Endothelial cell (in vitro differentiated cells): ENCODE measurements at regions not wholly inside any gene's neighbourhood (a gene's known extent, or its start where the extent isn't known, plus 50 kb on each side); places are given as distances from the start of the nearest gene placed in this dataset.

Experiments used
- DNase-seq: peaks from one replicate; pipeline ENCODE4 v3.0.0; 2021; ENCODE audit warnings: low spot score
- H3K27ac Mint-ChIP-seq: one replicate; pipeline ENCODE4 v1.8.0; 2021; ENCODE audit warnings: mixed read lengths, inconsistent platforms; ENCODE audit not compliant: unreplicated experiment
- H3K27me3 Mint-ChIP-seq: one replicate; pipeline ENCODE4 v1.8.0; 2021; ENCODE audit warnings: mild to moderate bottlenecking, moderate library complexity, mixed read lengths, inconsistent platforms; ENCODE audit not compliant: unreplicated experiment
- H3K36me3 Mint-ChIP-seq: one replicate; pipeline ENCODE4 v1.8.0; 2021; ENCODE audit warnings: mild to moderate bottlenecking, low read depth, mixed read lengths, inconsistent platforms; ENCODE audit not compliant: unreplicated experiment
- H3K4me1 Mint-ChIP-seq: one replicate; pipeline ENCODE4 v1.8.0; 2021; ENCODE audit warnings: mild to moderate bottlenecking, mixed read lengths, inconsistent platforms; ENCODE audit not compliant: unreplicated experiment
- H3K4me3 Mint-ChIP-seq: one replicate; pipeline ENCODE4 v1.8.0; 2021; ENCODE audit warnings: mild to moderate bottlenecking, mixed read lengths, inconsistent platforms; ENCODE audit not compliant: unreplicated experiment
- H3K9me3 Mint-ChIP-seq: one replicate; pipeline ENCODE4 v1.8.0; 2021; ENCODE audit warnings: mixed read lengths, inconsistent platforms; ENCODE audit not compliant: unreplicated experiment
- TF ChIP-seq, protein P1 (sequence below): fragments of 200-600 bp; sonication (generic); IDR thresholded peaks from one replicate; pipeline ENCODE4 v1.5.0; 2021; ENCODE audit warnings: antibody characterized with exemption; ENCODE audit not compliant: unreplicated experiment

- DNase-seq = no peak
- no peaks in the 10 kb centered on the region for H3K9me3 Mint-ChIP-seq
Measured at GRCh38 chr10:83892737-83893136, 246.6 kb upstream of the GHITM start.

DNA sequence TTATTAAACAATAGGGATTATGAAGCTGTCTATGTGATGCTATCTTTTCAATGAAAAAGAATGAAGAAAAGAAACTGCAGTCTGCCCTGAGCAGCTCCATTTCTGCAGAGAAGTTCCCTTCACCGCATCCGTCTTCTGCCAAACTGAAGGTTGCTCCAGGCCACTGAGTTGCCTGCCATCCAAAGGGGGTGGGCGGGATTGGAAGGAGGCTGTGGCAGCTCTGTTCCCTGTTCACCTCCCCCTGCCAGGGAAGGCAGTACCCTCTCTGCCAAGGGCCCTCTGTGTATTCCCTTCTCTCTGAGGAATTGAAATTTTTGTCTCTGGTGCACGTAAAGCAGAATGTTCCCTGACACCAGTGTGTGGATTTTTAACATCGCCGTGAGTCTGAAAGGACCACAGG, 243.1 kb upstream of the GHITM start:
- no peak for DNase-seq
- Mint-ChIP-seq H3K4me1 (no peaks in the 10 kb centered on the region), H3K27me3 (peaks cover 1% of the 10 kb centered on the region), H3K36me3 (no peaks in the 10 kb centered on the region), H3K4me3 (no peak overlapping the region), H3K27ac (no peak overlapping the region), H3K9me3 (no peaks in the 10 kb centered on the region)
- TF ChIP-seq, protein P1, sequence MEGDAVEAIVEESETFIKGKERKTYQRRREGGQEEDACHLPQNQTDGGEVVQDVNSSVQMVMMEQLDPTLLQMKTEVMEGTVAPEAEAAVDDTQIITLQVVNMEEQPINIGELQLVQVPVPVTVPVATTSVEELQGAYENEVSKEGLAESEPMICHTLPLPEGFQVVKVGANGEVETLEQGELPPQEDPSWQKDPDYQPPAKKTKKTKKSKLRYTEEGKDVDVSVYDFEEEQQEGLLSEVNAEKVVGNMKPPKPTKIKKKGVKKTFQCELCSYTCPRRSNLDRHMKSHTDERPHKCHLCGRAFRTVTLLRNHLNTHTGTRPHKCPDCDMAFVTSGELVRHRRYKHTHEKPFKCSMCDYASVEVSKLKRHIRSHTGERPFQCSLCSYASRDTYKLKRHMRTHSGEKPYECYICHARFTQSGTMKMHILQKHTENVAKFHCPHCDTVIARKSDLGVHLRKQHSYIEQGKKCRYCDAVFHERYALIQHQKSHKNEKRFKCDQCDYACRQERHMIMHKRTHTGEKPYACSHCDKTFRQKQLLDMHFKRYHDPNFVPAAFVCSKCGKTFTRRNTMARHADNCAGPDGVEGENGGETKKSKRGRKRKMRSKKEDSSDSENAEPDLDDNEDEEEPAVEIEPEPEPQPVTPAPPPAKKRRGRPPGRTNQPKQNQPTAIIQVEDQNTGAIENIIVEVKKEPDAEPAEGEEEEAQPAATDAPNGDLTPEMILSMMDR = no peak

More at GRCh38 chr10:83892737-83893136, 246.6 kb upstream of the GHITM start:
- TF ChIP-seq, protein P1 = no peak
- Mint-ChIP-seq H3K27ac (no peak overlapping the region), H3K4me1 (no peaks in the 10 kb centered on the region), H3K36me3 (no peaks in the 10 kb centered on the region), H3K4me3 (no peak overlapping the region), H3K27me3 (no peaks in the 10 kb centered on the region)

DNA sequence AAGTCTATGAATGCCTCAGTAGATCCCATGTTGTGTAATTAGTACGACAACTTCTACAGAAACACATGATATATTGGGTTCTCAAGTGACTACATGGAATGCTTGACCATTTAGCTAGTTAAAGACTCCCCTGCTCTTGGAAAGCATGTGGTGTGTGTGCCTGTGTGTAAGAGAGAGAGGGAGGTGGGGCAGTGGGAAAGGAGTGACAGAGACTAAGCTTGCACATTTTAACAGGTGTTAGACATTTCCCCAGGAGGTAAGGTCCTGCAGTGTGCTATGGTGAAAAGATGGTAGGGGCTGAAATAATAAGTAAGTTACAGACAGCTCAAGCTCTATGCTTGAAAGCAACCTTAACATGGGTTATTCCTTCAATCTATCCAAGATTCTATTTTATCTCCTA, 241.7 kb upstream of the GHITM start:
- TF ChIP-seq, protein P1 = no peak
- DNase-seq = no peak
- Mint-ChIP-seq H3K4me3 (no peak overlapping the region), H3K4me1 (no peaks in the 10 kb centered on the region), H3K9me3 (no peaks in the 10 kb centered on the region), H3K27ac (no peak overlapping the region), H3K36me3 (no peaks in the 10 kb centered on the region), H3K27me3 (peaks cover 1% of the 10 kb centered on the region)

DNA sequence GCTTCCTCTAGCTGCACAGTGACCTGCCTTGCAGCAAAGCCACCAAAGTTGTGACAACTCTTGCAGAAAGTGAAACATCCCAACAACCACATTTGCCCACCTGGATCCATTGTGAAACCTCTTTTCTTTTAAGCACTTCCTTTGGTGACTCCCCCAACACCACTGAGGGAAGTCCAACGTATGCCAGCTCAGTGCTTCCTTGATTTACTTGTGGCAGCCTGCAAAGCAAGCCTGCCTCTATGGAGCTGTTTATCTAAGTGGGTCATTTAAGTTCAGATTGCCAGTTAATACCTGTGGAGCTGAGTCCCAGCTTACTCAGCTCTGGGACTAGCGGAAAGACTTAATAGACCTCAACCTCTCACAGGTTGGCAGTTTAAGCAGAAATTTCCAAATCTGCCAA, 230.8 kb upstream of the GHITM start:
- Mint-ChIP-seq H3K36me3 (no peaks in the 10 kb centered on the region), H3K27me3 (no peaks in the 10 kb centered on the region), H3K9me3 (no peaks in the 10 kb centered on the region), H3K4me3 (no peak overlapping the region), H3K4me1 (no peaks in the 10 kb centered on the region), H3K27ac (no peak overlapping the region)
- TF ChIP-seq, protein P1 = no peak
- no peak for DNase-seq

GRCh38 chr10:83909001-83909400, 230.3 kb upstream of the GHITM start:
- Mint-ChIP-seq H3K4me3 (no peak overlapping the region), H3K27me3 (no peaks in the 10 kb centered on the region), H3K4me1 (no peaks in the 10 kb centered on the region), H3K9me3 (no peaks in the 10 kb centered on the region), H3K27ac (no peak overlapping the region), H3K36me3 (no peaks in the 10 kb centered on the region)
- DNase-seq = no peak
- TF ChIP-seq, protein P1 = no peak
